Inflammatory macrophage (primary cell): ENCODE measurements at regions not wholly inside any gene's neighbourhood (a gene's known extent, or its start where the extent isn't known, plus 50 kb on each side); places are given as distances from the start of the nearest gene placed in this dataset.

Source experiments
- DNase-seq, 2 donors: peaks; one replicate each; pipeline ENCODE4 v3.0.0-alpha.2; 2020 to 2022

DNA sequence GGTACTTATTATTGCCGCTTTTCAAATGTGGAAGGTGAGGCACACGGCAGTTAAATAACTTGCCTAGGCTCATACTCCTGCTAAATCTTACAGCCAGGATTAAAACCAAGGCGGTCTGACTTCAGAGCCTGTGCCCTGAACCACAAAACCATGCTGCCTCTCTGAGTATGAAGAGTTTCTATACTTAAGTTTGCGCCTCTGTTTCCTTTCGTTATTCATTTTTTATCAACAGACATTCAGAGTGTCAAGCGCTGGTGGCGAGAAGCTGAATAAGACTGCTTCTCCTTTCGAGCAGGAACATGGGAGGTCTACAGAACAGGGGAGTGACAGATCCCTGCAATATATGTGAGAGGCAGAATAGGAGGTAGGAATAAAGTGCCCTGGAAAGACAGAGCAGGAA lies 96.0 kb upstream of the DUSP10 start:
- DNase-seq: peak; percentile 9 to 22

DNA sequence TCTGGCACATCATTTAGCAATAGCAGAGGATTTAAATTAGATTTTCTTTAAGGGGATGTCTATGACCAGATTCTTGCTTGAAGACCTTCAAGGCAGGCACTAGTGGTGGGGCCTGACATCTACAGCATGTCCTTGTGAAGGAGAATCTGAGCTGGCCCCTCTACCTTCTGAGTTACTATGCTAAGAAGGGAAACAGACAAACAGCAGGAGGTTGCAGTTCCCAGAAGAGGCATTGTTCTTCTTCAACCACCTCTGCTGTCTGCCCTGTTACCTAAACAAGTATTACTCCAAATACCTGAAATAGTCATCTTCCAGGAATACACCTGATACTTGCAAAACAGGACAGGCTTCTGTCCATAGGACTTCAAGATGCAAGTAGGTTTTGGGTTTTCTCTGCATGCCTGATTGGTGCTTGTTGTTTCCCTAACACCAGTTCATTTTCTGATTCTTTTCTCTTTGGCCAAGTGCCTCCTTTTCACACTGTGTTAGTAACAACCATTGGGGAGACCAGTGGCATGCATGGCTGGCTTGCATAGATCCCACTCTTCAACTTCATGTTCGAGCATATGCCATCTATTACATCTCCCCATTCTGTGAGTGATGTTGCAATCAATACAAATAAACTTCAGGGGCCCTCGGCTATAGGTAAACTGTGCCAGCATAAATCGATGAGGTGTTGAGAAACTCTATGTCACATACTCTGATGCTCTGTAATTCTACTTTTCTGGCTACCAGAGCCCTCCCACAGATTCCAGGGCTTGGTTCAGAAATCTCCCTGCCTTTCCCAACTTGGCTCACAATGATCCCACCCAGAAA lies 93.0 kb upstream of the DUSP10 start:
- no peak for DNase-seq

DNA sequence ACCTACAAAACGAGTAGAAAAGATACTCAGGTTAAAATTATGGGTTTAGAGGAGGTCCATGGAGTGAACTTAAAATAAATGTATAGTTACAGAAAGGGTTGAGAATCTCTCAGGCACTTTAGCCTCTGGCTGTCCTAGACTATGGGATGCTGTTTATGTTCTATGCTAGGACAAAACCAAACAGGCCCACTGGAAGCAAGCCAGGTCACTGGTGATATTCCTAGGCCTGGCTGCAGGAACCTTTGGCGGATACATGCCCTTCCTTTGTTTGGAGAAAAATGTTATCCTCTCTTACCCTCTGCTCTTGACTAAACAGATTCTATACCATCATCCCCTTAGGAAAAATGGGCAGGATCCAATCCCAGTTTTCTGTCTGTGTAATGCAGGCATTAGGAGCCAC lies 90.7 kb upstream of the DUSP10 start:
- no peak for DNase-seq

DNA sequence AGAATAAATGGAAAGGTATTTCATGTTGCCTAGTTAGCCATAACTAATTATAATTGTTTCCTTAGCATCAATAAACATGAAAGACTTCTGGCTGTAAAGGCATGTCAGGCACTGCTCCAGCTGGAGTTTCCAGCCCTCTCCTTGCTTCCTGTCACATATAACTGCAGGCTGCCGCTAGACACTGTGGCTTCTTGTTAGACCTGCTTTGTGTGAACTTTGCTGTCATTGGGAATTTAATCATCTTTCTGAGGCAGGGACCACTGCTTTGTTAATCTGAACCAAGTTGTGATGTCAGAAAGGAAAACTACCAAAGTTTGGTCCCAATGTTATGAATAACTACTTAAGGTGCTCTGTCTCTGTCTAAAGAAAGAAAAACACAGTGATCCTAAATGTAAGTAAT lies 90.3 kb upstream of the DUSP10 start:
- no peak for DNase-seq

DNA sequence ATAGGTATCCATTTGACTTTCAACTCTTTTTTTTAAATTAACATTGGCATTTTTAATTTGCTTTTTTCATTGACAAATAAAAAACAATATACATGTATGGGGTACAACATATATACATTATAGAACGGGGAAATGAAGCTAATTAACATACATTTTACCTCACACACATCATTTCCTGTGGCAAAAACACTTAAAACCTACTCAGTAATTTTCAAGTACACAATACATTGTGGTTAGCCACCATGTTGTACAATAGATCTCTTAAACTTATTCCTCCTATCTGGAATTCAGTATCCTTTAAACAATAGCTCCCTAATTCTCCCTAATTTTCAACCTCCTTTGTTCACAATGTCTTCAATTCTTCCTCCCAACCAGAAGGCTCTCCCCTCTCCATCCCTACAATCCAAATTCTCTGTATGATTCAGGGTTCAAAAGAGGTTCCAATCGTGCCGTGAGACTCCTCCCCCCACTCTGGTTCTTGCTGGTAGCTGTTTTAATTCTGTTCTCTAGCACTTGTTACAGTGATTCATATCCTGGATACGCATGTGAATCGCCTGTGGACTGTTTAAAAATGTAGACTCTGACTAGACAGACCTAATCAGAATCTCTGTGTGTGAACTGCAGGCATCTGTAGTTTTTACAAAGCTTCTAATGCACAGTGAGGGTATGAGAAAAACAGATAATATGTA lies 87.6 kb upstream of the DUSP10 start:
- DNase-seq: no peak

DNA sequence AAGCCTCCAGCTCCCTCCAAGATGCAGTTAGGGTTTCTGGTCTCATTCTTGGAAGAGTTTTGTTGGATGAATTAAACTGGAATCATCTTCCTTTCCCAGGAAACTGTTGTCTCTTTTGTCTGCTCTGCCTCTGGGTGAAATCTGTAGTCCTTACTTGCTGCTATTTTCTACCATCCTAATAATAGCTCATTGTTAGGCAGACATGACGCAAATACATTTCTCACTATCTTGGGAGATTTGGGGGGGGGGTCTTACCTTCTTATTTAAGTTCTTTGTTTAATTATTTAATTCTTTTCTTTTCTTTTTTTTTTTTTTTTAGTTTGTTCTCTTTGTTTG lies 85.4 kb upstream of the DUSP10 start:
- no peak for DNase-seq

DNA sequence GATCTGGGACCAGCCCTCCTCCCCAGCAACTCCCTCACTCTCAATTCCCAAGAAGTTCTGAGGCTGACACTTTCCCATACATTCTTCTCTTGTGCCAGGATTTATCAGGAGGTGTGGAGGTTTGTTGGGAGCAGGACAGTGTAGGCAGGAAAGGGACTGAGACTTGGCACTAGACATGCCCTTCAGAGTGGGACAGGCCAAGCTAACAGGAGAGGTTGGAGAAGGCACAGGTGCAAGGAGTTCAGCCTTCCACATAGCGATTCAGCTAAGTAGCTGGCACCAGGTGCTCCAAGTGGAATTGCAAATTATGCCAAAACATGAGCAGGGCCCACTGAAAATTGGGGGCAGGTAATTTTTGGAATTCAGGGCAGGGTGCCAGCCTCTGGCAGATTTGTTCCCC lies 83.0 kb upstream of the DUSP10 start:
- no peak for DNase-seq

DNA sequence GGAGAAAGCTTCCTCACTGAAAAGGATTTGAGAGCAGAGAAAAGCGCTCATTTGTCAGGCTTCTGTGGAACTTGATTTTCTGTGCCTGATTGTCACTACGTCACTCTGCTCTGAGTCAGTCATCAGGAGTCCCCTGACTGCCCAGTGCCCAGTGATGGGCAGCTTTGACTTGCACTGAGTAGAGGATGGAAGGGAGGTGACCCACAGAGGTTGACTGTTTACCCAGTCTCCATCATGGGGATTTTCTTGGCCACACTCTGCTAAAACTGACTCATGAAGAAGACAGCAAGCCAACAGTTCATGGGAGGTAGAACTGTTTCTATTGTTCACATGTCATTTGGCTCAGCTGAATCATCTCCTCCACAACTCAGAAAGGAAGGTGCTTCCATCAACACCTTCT lies 82.1 kb upstream of the DUSP10 start:
- DNase-seq: no peak

DNA sequence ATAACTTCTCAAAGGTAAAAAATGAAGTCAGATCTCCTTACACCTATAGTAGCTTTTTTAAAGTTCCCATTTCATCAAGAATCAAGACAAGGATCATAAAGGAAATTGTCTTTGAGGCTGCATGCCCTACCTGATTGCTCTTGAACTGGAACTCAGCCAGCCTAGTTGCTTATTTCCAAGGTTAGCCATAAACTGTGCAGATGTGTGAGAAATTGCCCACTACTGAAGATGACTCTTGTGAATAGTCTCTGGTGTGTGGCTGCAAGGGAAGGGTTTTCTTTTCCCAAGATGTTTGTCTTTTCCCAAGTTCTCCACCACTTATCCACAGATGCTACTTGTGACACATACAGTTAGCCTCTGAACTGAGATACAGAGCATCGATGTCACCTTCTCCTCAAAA lies 81.7 kb upstream of the DUSP10 start:
- no peak for DNase-seq

DNA sequence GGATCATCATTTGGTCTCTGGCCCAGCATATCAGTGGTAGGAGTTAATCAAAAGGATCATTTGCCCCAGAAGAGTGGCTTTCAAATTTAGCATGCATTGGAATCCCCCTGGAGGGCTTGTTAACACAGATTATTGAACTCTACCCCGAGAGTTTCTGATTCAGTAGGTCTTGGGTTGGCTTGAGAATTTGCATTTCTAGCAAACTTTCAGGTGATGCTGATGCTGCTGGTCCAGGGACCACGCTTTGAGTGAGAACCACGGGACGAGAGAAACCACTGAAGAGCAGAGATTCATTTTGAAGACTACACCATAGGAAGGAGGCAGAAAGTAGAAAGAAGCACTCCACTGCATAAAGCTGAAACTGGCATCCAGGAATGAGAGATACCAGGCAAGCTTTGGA lies 81.3 kb upstream of the DUSP10 start:
- no peak for DNase-seq

DNA sequence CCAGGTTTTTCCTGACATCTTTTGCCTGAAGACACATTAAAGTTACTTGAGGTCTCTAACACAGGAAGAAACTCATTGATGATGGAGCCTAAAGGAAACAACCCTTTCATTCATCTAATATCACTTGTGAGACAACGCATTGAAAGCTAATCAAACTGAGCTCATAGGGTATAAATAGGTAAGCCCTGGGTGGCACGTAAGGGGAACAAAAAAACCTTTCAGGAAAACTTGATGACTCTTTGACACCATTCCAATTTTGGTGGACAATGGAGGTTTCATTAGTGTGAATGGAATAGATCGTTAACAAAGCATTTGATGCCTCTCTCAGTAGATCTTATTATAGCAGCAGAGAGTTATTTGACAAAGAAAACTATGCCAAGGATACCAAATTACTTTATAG lies 80.7 kb upstream of the DUSP10 start:
- DNase-seq: no peak

DNA sequence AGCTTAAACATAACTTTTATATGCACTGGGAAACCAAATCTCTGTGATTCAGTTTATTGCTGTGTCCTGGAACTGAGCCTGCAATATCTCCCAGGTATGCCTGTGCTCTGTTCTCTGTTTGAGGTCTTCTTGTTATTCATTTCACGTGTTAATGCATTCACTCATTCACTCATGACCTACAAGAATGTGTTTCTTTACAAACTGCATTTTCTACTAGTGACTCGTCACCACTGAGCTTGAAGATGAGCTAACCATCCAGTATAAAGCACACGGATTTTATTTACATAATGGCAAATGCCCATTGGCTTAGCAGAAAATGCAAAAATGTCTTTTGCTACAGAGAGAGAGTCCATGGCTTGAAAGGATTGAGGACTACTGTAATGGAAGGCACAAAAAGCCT lies 75.0 kb upstream of the DUSP10 start:
- no peak for DNase-seq

DNA sequence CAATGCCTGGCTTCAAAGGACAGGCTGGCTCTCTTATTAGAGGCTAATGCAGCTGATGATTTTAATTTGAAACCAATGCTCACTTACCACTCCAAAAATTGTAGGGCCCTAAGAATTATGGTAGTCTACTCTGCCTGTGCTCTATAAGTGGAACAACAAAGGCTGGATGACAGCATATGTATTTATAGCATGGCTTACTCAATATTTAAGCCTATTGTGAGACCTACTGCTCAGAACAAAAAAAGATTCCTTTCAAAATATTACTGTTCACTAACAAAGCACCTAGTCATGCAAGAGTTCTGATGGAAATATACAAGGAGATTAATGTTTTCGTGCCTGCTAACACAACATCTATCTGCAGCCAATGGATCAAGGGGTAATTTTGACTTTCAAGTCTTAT lies 73.8 kb upstream of the DUSP10 start:
- DNase-seq: peak in 1 of 2 donors; percentile 17

DNA sequence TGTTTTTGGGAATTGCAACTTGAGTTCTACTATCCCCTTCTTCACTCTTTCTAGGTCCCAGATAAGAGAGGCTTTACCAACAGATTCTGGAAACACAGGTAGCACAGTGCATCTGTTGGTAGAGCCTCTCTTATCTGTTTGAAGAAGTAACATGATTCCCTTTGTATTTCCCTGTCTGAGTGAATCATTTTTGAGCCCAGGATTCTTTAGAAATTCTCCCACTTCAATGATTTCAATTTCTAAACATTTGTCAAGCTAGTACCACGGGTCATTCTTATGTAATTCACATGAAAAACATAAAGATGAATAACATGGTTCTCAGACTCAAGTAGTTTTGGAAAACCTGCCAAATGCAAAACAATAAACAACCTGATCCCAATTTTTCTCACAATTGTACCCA lies 72.0 kb upstream of the DUSP10 start:
- no peak for DNase-seq

DNA sequence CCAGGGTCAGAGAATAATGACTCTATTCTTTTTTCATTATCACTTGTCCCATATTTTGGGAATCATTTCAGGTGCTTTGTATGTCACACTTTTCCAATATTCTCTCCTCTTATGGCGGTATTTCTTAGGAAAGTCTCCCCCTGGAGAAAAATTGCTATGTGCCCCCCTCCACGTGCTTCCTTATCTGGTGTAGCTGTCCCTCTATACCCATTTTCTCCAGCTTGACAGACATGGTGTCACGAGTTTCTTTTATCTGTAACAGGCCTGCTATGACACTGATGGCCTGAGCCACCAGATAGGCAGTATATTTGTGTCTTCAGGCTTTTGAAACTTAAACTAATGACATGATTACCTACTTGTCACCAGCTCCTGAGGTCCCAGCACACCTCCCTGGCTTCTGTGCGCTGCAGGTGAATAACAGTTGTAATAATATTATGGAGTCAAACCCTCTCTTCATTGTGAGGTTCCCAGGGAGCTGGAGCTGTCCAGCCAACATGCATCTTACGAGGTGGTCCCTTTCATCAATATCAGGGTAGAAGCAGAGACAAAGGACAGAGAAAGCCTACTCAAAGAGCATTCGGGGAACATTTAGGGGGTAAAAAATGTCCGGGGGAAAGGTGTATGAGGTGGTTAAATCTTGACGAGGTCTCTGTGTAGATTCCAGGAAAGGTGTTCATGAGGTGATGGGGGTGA lies 71.2 kb upstream of the DUSP10 start:
- DNase-seq: no peak

DNA sequence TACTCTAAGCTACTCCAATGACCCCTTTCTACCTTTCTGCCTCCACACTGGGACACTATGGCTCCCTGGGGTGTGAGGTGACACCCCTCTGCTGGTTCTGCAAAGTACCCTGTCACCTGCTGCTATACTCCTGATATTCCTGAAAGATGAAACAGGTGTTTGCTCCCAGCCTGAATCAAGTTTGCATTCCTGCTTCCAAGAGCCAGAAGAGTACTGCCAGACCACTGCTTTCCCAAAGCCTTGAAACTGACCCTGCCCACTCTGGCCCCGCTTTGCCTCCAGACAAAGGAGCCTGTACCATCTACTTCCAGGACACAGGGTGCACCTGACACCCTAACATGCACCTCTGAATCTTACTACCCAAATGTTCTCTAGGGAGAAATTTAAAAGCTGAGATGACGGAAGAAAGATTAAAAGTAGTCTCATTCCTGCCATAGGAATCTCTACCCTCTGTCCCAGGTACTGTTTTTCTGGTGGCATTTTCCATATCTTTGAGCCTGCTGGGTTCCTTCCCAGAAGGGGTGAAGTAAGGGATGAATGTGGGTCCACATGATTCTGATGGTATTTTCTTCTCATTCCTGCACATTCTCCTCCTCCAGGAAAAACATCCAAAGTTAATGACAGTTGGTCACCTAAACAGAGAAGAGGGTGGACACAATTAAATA lies 70.3 kb upstream of the DUSP10 start:
- no peak for DNase-seq

DNA sequence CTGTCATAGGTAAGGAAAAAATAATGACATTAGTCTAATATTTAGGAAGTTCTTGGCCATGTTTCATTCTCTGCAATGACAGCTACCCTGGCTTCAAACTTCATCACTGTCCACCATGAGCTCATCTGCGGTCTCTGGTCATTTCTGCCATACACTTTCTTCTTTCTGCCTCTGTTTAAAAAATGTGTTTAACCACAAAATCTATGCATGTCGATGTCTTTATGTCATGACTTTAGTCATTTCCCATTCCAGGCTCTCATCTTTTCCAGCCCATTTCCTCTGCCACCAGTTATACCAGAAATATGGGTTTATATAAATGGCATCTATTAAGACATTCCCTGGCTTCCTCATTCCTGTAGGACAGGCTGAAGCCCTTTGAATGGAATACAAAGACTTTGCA lies 68.5 kb upstream of the DUSP10 start:
- DNase-seq: no peak

DNA sequence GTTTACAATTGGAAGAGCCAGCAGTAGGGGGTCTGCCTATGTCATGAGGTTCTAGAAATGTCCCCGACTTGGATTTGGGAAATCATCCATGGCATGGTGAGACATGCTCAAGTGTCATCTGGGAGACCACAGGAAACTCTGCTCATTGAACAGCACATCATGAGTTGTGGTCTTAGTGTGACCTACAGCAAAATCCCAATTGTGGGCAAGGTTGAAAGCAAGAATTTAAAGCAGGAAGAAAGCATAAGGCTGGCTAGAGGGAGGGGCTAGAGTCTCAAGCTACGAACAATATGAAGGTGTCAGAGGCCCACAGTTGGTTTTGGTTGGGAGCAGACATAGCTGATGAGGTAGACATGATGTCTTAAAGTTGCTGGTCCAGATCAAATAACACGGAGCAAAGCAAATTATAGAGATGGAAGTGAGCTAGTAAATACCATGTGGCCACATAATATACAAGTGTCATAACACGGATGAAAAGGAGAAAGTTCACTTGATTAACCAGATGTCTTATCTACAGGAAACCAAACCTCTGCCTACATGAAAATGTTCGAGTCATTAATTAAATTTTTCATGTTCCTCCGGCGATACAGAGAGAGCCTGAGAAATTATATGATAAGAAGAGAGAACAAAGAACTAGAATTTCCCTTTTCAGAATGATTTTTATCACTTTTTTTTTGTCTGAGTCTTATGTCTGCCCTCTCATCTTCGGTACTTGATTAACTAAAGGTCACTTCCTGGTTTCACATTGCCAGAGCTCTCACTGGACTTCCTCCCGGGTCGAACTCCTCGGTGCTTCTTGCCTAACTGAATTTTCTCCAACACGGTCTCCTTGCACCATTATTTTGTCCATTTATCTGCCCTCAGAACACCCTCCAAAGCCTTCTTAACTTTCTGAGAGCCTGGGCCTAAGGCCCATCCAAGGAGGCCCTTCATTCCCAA lies 67.5 kb upstream of the DUSP10 start:
- peak; percentile 55 to 65 for DNase-seq

DNA sequence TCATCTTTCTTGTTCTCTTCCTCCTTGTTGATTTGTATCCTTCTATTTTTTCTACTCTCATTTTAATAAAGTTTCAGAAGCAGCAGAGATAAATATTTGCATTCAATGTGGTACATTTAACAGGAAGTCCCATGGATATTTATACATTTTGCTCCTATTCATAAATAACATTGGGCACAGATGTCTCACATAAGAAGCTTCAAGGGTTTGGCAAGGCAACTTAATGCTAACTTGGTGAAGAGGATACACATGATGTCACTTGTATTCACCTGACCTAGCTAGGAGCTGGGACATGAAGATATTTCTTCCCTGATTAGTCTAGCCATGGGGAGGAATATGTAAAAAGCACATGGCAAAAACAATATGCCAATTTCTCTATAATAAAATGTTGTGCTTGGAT lies 65.1 kb upstream of the DUSP10 start:
- no peak for DNase-seq

DNA sequence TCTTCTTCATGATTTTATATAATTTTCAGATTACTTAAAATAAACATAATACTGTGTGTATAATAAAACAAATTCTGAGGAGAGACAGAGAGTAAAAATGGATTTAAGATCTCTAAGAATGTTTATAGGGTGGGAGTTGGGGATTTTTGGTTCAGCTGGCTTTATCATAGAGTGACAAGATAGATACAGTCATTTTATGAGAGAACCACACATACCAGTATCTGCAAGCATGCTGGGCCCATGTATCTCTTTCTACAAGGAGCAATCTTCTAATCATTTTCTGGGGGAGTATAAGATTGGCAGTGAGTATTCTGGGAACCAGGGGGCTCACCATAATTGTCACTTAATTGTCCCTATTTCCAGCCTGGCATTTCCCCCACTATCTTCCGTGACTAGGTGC lies 64.3 kb upstream of the DUSP10 start:
- DNase-seq: no peak

DNA sequence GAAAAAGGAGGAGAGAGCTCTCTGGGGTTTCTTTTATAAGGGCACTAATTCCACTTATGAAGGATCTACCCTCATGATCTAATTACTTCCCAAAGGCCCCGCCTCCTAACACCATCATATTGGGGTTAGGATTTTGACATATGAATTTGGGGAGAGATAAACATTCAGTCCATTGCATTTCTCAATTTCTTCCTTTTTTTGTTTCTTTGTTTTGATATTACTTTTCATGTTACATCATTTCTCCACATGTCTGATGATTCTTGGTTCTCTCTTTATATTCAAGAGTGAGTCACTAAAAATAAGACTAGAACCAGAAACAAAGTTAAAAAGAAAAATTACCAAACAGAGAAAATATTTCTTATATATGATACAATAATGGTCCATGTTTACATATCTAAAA lies 63.2 kb upstream of the DUSP10 start:
- DNase-seq: peak; percentile 29 to 79

DNA sequence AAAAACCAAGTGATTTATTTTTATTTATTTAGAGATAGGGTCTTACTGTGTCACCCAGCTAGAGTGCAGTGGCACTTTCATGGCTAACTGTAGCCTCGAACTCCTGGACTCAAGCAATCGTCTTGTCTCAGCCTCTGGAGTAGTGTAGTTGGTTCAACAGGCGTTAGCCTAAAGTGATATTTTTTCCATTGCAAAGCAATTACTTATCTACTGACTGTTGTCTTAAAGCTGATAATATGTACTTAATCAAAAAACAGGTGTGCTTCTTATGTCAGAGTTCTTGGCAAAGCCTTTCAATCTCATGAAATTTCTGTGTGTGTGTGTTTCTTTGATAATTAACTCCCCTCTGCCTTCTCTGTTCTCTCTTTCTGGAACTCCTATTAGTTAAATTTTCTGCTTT lies 62.4 kb upstream of the DUSP10 start:
- DNase-seq: no peak
